ENCODE measurements at regions not wholly inside any gene's neighbourhood (a gene's known extent, or its start where the extent isn't known, plus 50 kb on each side); places are given as distances from the start of the nearest gene placed in this dataset.

- DNase-seq (ENCODE audit: low read depth, low spot score), result no peak
Measured at GRCh38 chr16:51670527-51670926, 519.5 kb upstream of the SALL1 start.

- no peak for DNase-seq (ENCODE audit: low read depth, low spot score)
Measured at GRCh38 chr16:51666821-51667220, 515.8 kb upstream of the SALL1 start.

DNA sequence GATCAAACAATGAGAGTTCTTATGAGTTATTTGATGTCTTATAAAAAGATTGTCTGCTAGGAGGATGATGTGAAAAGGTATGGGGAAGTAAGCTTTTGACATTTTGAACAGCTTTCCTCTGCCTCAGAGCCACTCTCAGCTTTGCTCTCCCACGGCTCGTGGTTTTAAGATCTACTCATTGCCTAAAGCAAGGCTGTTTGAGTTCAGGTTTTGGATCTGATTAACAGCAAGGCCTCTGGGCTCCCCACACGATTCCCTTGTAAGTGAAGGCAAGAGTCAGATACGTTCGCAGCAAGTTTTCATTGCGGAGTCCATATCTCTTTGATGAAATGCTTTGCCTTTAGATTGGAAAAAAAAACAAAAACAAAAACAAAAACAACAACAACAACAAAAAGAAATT is 515.0 kb upstream of the SALL1 start:
- DNase-seq (ENCODE audit: low read depth, low spot score), result no peak

DNA sequence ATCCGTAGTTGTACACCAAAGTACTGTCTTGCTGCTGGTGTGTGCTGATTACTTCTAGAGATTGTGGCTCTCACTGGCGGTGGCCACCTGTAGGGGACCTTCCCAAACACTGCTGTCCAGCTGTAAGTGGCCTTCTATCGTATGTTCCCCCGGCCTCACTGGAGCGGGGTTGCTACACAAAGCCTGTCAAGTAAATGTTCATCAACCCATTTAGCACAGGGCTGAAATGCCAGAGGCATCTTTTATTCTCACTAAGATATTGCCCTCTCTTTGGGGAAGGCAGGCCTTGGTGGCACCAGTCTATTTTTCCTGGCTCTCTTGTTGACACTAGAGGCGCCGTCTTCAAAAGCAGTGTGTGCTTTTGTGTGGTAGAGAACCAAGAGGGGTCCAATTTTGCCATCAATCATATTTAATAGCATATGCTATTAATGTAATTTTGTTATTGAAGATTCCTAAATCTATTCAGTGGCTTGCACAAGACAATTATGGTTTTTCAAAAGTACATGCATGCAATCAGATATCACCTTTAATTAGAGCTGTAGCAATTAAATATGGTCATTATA is 514.4 kb upstream of the SALL1 start:
- no peak for DNase-seq (ENCODE audit: low read depth, low spot score)

- DNase-seq (ENCODE audit: low read depth, low spot score), result no peak
Measured at GRCh38 chr16:51658531-51658930, 507.5 kb upstream of the SALL1 start.

DNA sequence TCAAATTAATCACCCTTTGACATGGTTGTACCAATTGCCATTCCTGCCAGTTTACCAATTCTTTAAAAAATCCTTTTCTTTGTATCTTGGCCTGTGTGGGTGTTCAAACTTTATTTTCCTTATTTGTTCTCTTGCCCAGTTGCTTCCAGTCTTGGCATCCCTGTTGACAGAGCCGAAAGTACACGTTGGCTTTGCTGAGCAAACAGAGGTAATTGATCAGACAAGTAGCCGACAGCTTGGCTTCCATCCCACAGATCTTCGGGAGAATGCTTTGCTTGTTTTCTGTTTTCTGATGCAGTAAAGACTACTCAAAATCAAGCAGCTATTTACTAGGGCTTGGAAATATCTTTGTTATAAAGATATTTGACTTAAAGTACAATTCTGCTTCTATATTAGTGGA is 506.8 kb upstream of the SALL1 start:
- no peak for DNase-seq (ENCODE audit: low read depth, low spot score)

GRCh38 chr16:51655249-51655648 is 504.2 kb upstream of the SALL1 start:
- DNase-seq (ENCODE audit: low read depth, low spot score), result no peak

- no peak for DNase-seq (ENCODE audit: low read depth, low spot score)
Measured at GRCh38 chr16:51651061-51651466, 500.0 kb upstream of the SALL1 start.

DNA sequence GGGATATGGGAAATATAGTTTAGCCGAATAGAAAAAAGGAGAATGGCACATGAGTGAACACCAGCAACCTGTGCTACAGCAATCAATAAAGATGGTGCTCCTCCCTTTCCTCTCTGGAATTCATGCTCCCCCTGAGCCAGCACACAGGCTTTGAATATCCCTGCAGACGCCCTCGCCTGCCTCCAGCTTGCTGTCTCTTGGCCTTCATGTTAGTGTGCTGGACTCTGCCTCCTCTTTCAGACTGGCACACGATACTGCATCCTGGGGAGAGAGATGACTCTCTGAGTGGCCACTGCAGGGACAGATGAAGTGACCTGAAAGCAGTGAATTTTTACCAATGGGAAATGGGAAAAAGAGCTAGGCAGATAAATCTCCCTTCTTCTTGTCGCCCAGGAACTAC is 498.6 kb upstream of the SALL1 start:
- DNase-seq (ENCODE audit: low read depth, low spot score), result no peak

GRCh38 chr16:51648526-51648925 is 497.5 kb upstream of the SALL1 start:
- no peak for DNase-seq (ENCODE audit: low read depth, low spot score)

- DNase-seq (ENCODE audit: low read depth, low spot score), result no peak
Measured at GRCh38 chr16:51641191-51641765, 490.2 kb upstream of the SALL1 start.

- DNase-seq (ENCODE audit: low read depth, low spot score), result no peak
Measured at GRCh38 chr16:51640196-51640595, 489.1 kb upstream of the SALL1 start.

- DNase-seq (ENCODE audit: low read depth, low spot score), result no peak
Measured at GRCh38 chr16:51638339-51639135, 487.5 kb upstream of the SALL1 start.

GRCh38 chr16:51637770-51638094 is 486.7 kb upstream of the SALL1 start:
- no peak for DNase-seq (ENCODE audit: low read depth, low spot score)

GRCh38 chr16:51636920-51637769 is 486.1 kb upstream of the SALL1 start:
- no peak for DNase-seq (ENCODE audit: low read depth, low spot score)

DNA sequence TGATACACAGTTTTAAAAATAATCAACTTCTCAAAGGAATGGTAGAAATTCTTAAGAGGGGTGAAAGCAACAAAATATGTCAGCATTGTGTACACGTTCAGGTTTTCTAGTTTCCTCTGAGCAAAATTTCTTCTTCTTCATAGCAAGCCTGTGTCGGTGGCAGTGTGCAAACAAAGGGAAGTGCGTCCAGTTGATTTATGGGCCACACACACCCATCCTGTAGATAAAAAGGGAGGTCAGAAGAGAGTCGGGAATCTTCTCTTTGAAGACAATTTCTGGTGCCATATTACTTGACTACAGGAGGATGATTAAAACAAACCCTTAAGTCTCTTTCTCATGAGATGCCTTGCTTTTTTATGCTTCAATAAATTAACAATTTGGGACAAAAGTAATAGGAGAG is 484.1 kb upstream of the SALL1 start:
- DNase-seq (ENCODE audit: low read depth, low spot score), result no peak

DNA sequence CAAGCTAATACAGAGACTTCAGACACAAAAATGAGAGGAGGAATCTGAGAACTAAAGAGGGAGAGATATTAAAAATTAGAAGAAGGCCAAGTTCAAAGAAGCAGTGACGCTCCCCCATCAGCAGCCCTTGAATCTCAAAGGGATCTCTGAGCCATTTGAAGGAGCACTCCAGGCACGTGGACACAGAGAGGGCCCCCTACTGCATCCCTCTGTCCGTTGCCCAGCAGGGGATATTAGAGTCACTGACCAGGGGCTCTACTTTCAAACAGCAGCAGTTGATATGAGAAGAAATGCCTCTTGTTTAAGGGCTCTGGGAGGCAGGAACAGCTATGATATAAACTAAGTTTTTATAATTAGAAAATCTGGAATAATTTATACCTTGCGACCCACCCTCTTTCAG is 479.0 kb upstream of the SALL1 start:
- DNase-seq (ENCODE audit: low read depth, low spot score), result no peak

DNA sequence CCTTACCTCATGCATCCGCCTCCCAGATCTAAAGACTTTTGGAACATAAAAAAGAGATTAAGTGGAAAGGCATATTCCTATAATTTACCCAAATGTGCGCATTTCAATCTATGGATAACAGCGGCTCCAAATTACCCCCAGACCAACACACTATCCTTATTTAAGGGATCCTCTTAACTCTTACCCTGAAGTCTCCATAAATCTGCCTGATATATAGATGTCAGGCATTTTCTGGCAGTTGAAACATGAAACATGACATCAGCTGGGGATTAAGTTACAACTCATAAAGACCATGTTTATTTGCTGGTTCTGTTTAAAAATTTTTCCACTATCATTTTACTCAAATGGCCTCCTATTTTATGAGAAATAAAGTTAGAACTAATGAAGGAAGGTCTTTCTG is 478.5 kb upstream of the SALL1 start:
- no peak for DNase-seq (ENCODE audit: low read depth, low spot score)

GRCh38 chr16:51624080-51624775 is 473.2 kb upstream of the SALL1 start:
- no peak for DNase-seq (ENCODE audit: low read depth, low spot score)

GRCh38 chr16:51621610-51622009 is 470.5 kb upstream of the SALL1 start:
- no peak for DNase-seq (ENCODE audit: low read depth, low spot score)

DNA sequence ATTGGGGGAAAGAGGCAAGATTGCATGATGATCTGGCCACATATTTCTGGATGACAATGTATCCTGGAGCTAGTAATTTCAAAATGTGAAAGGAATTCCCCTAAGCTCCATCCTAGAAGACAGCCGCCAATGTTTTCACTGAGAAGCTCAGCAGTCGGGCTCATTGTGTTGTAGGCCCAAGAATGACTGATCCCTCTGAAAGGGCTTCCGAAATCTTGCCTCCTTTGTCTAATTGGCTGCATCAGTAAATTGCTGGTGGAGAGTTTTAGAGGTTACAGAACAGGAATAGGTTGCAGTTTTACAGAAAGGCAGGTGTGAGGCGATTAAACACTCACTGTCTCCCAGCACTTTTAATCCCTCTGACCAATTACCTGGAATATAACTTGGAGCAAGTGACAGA is 464.1 kb upstream of the SALL1 start:
- no peak for DNase-seq (ENCODE audit: low read depth, low spot score)

- no peak for DNase-seq (ENCODE audit: low read depth, low spot score)
Measured at GRCh38 chr16:51607201-51607651, 456.2 kb upstream of the SALL1 start.
